ENCODE measurements at regions not wholly inside any gene's neighbourhood (a gene's known extent, or its start where the extent isn't known, plus 50 kb on each side); places are given as distances from the start of the nearest gene placed in this dataset.

GRCh38 chr6:27188885-27189418 lies 58.5 kb upstream of the PRSS16 start (continued):
- TF ChIP-seq TCF12 (IDR thresholded peaks at IDR 0.05; ENCODE audit: low read depth, low read length) (no peak), PBX3 (IDR thresholded peaks at IDR 0.05; ENCODE audit: insufficient replicate concordance, low read depth, low read length) (no peak), NR2C1 (IDR thresholded peaks at IDR 0.05) (no peak), ZBTB33 (IDR thresholded peaks at IDR 0.05) (no peak), MYC (IDR thresholded peaks at IDR 0.05; ENCODE audit: insufficient read depth, insufficient read length, insufficient replicate concordance, low read length, severe bottlenecking) (no peak), CHD1 (IDR thresholded peaks at IDR 0.05; ENCODE audit: low read depth, low read length) (no peak), ZNF687 (IDR thresholded peaks at IDR 0.05) (no peak), RUNX3 (IDR thresholded peaks at IDR 0.05; ENCODE audit: low read length) (no peak), MTA2 (IDR thresholded peaks at IDR 0.05; ENCODE audit: low read depth) (no peak), ZNF24 (IDR thresholded peaks at IDR 0.05) (0 out of 2 replicates have a peak, but pooled peaks have one; percentile 3), CTCF (IDR thresholded peaks at IDR 0.05 in 2 of 3, conservative IDR thresholded peaks at IDR 0.05 in 1 of 3; ENCODE audit: control insufficient read depth in 2 of 3, extremely low read depth in 1 of 3, insufficient read depth in 1 of 3, low read depth in 3 of 3, low read length in 3 of 3) (peak; percentile 49 to 71 (median 59); a peak in 5 of 6 replicates), FOS (IDR thresholded peaks at IDR 0.05; ENCODE audit: borderline replicate concordance, extremely low read depth, insufficient read length) (no peak), RFX5 (IDR thresholded peaks at IDR 0.05; ENCODE audit: low read depth, low read length) (no peak), MEF2B (IDR thresholded peaks at IDR 0.05; ENCODE audit: partially characterized antibody, poor library complexity, severe bottlenecking) (no peak), MXI1 (IDR thresholded peaks at IDR 0.05; ENCODE audit: low read depth, low read length) (no peak), POLR2A (IDR thresholded peaks at IDR 0.05; ENCODE audit: low read depth, low read length) (no peak), EGR1 (IDR thresholded peaks at IDR 0.05; ENCODE audit: borderline replicate concordance in 1 of 2, low read depth in 2 of 2, low read length in 2 of 2) (no peak), ATF3 (IDR thresholded peaks at IDR 0.05; ENCODE audit: borderline replicate concordance, extremely low read depth, low read depth, low read length) (no peak)
